PC-3 (cell line): ENCODE measurements at regions not wholly inside any gene's neighbourhood (a gene's known extent, or its start where the extent isn't known, plus 50 kb on each side); places are given as distances from the start of the nearest gene placed in this dataset.

Experiments used
- ATAC-seq: fragments of 200-7000 bp; cut with Tn5 transposase; 2 replicates; pipeline ENCODE4 v1.9.1; 2020; ENCODE audit warnings: mild to moderate bottlenecking, moderate library complexity
- BruUV-seq: library from RNA; stranded (reverse); fragments of 400-500 nt; replicated peaks from 2 replicates; lab custom pipeline; 2021; lab: Mats Ljungman, UMichigan
- CTCF ChIA-PET: fragments of 300-600 bp; sonication (Branson Sonifier 250); formaldehyde crosslinking; loops from one replicate; lab custom pipeline; 2022; ENCODE audit warnings: antibody characterized with exemption; lab: Charles Lee
- POLR2A ChIA-PET: fragments of 300-600 bp; sonication (Branson Sonifier 250); formaldehyde crosslinking; loops from one replicate; lab custom pipeline; 2022; ENCODE audit warnings: antibody characterized with exemption; ENCODE audit not compliant: unreplicated experiment; lab: Charles Lee
- DNase-seq: peaks from one replicate; pipeline ENCODE4 v3.0.0-alpha.2; 2015
- H2AFZ ChIP-seq: fragments of 300-600 bp; sonication (generic); 2 replicates; pipeline ENCODE4 v1.6.0; 2016; ENCODE audit warnings: antibody characterized with exemption, low read length
- H3F3A ChIP-seq: fragments of 300-600 bp; sonication (generic); one replicate; pipeline ENCODE4 v1.6.0; 2017; ENCODE audit warnings: antibody characterized with exemption, low read length, control low read depth, mild to moderate bottlenecking; ENCODE audit not compliant: unreplicated experiment
- H3K27ac ChIP-seq: fragments of 300-600 bp; sonication (generic); 2 replicates; pipeline ENCODE4 v1.5.1; 2016; ENCODE audit warnings: mild to moderate bottlenecking, low read length
- H3K27me3 ChIP-seq: fragments of 300-600 bp; sonication (generic); 2 replicates; pipeline ENCODE4 v1.6.1; 2016; ENCODE audit warnings: low read length, mixed read lengths
- H3K36me3 ChIP-seq: fragments of 300-600 bp; sonication (generic); 2 replicates; pipeline ENCODE4 v1.6.1; 2016; ENCODE audit warnings: low read depth, mixed run types, low read length, mixed read lengths
- H3K4me1 ChIP-seq: fragments of 300-600 bp; sonication (generic); 2 replicates; pipeline ENCODE4 v1.5.1; 2016; ENCODE audit warnings: low read length; ENCODE audit not compliant: insufficient read depth
- H3K4me2 ChIP-seq: fragments of 300-600 bp; sonication (generic); 2 replicates; pipeline ENCODE4 v1.6.0; 2016; ENCODE audit warnings: low read length
- H3K4me3 ChIP-seq: fragments of 300-600 bp; sonication (generic); 2 replicates; pipeline ENCODE4 v1.5.1; 2016; ENCODE audit warnings: mild to moderate bottlenecking, low read length, mixed read lengths
- H3K79me2 ChIP-seq: fragments of 300-600 bp; sonication (generic); 2 replicates; pipeline ENCODE4 v1.6.1; 2017; ENCODE audit warnings: low read length, mixed read lengths
- H3K9ac ChIP-seq: fragments of 300-600 bp; sonication (generic); 2 replicates; pipeline ENCODE4 v1.6.0; 2016; ENCODE audit warnings: mild to moderate bottlenecking, low read length
- H3K9me2 ChIP-seq: fragments of 300-600 bp; sonication (generic); replicated peaks from 2 replicates; pipeline ENCODE4 v1.6.1; 2016; ENCODE audit warnings: mixed run types, low read length, mixed read lengths
- H3K9me3 ChIP-seq: fragments of 300-600 bp; sonication (generic); 2 replicates; pipeline ENCODE4 v1.6.1; 2016; ENCODE audit warnings: low read length, mixed read lengths
- H4K20me1 ChIP-seq: fragments of 300-600 bp; sonication (generic); 2 replicates; pipeline ENCODE4 v1.6.1; 2016; ENCODE audit warnings: low read length, mixed read lengths
- EZH2 ChIP-seq: fragments of 300-600 bp; sonication (generic); IDR thresholded peaks from one replicate; pipeline ENCODE4 v1.6.1; 2017; ENCODE audit warnings: antibody characterized with exemption, mild to moderate bottlenecking, low read length; ENCODE audit not compliant: unreplicated experiment
- EZH2phosphoT487 ChIP-seq: fragments of 300-600 bp; sonication (generic); IDR thresholded peaks from 2 replicates; pipeline ENCODE4 v1.6.1; 2018; ENCODE audit warnings: mild to moderate bottlenecking, antibody characterized with exemption, low read length, borderline replicate concordance
- intact Hi-C: fragments of 100-400 bp; cut with micrococcal nuclease; formaldehyde crosslinking; loops from 2 replicates; pipeline ENCODE4 v1.9.0; 2023
- TF ChIP-seq, protein P1 (sequence below): fragments of 300-600 bp; sonication (generic); conservative IDR thresholded peaks from 2 replicates; pipeline ENCODE4 v1.5.1; 2017; ENCODE audit warnings: antibody characterized with exemption, low read depth, mild to moderate bottlenecking, low read length

GRCh38 chr9:7894231-7894630 is 94.7 kb upstream of the DMAC1 start:
- no peaks in the 10 kb centered on the region for H3K79me2 ChIP-seq
- no peaks in the 10 kb centered on the region for H3K27me3 ChIP-seq
- no TSS peak for BruUV-seq
- no peak for ATAC-seq
- CTCF ChIA-PET, result no interaction called here
- H3K4me1 ChIP-seq, result no peaks in the 10 kb centered on the region
- POLR2A ChIA-PET, result no interaction called here
- H3K9me2 ChIP-seq, result no peaks in the 10 kb centered on the region
- H4K20me1 ChIP-seq, result no peaks in the 10 kb centered on the region
- TF ChIP-seq EZH2phosphoT487 (no peak), EZH2 (no peak)
- TF ChIP-seq, protein P1, sequence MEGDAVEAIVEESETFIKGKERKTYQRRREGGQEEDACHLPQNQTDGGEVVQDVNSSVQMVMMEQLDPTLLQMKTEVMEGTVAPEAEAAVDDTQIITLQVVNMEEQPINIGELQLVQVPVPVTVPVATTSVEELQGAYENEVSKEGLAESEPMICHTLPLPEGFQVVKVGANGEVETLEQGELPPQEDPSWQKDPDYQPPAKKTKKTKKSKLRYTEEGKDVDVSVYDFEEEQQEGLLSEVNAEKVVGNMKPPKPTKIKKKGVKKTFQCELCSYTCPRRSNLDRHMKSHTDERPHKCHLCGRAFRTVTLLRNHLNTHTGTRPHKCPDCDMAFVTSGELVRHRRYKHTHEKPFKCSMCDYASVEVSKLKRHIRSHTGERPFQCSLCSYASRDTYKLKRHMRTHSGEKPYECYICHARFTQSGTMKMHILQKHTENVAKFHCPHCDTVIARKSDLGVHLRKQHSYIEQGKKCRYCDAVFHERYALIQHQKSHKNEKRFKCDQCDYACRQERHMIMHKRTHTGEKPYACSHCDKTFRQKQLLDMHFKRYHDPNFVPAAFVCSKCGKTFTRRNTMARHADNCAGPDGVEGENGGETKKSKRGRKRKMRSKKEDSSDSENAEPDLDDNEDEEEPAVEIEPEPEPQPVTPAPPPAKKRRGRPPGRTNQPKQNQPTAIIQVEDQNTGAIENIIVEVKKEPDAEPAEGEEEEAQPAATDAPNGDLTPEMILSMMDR, result no peak
- intact Hi-C loops, result no loop called here
- no peak overlapping the region for H3K27ac ChIP-seq
- H3F3A ChIP-seq, result no peaks in the 10 kb centered on the region
- no peak for DNase-seq
- H3K4me2 ChIP-seq, result no peak overlapping the region
- H3K9ac ChIP-seq, result no peak overlapping the region
- no peak overlapping the region for H3K4me3 ChIP-seq
- H2AFZ ChIP-seq, result no peak overlapping the region
- no peaks in the 10 kb centered on the region for H3K36me3 ChIP-seq
- H3K9me3 ChIP-seq, result no peaks in the 10 kb centered on the region

DNA sequence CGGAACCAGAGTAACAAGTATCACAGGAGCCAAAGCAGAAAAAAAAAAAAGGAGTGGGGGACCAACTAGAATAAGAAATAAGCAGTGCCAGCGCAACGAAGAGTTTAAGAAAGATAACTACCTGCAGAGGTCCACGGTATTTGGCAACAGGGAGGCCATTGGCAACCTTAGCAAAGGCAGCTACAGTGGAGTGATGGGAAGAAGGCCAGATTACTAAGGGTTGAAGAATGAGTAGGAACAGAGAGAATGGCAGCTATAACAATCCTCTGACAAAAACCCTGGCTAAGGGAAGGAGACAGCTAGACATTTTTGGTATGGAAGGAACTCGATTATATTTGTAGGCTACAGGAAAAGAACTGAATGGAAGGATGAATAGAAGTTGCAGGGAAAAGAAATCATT is 93.4 kb upstream of the DMAC1 start:
- no peaks in the 10 kb centered on the region for H3K9me2 ChIP-seq
- TF ChIP-seq EZH2phosphoT487 (no peak), EZH2 (no peak)
- TF ChIP-seq, protein P1, result no peak
- no TSS peak for BruUV-seq
- no peak for DNase-seq
- no peak overlapping the region for H3K27ac ChIP-seq
- no peak overlapping the region for H3K4me3 ChIP-seq
- H4K20me1 ChIP-seq, result no peaks in the 10 kb centered on the region
- no peaks in the 10 kb centered on the region for H3K27me3 ChIP-seq
- no peaks in the 10 kb centered on the region for H3K9me3 ChIP-seq
- ATAC-seq, result no peak
- H3F3A ChIP-seq, result no peaks in the 10 kb centered on the region
- ChIA-PET POLR2A (no interaction called here), CTCF (no interaction called here)
- H3K4me2 ChIP-seq, result no peak overlapping the region
- intact Hi-C loops, result no loop called here
- H3K4me1 ChIP-seq, result no peaks in the 10 kb centered on the region
- no peak overlapping the region for H3K9ac ChIP-seq
- H3K79me2 ChIP-seq, result no peaks in the 10 kb centered on the region
- no peaks in the 10 kb centered on the region for H3K36me3 ChIP-seq
- no peak overlapping the region for H2AFZ ChIP-seq

- no peak overlapping the region for H3K4me3 ChIP-seq
- no peak for ATAC-seq
- H4K20me1 ChIP-seq, result no peaks in the 10 kb centered on the region
- H3K4me1 ChIP-seq, result no peaks in the 10 kb centered on the region
- BruUV-seq, result no TSS peak
- TF ChIP-seq, protein P1, result no peak
- no peak overlapping the region for H3K4me2 ChIP-seq
- H3K36me3 ChIP-seq, result no peaks in the 10 kb centered on the region
- H3K79me2 ChIP-seq, result no peaks in the 10 kb centered on the region
- DNase-seq, result no peak
- ChIA-PET CTCF (no interaction called here), POLR2A (no interaction called here)
- intact Hi-C loops, result no loop called here
- no peaks in the 10 kb centered on the region for H3K9me2 ChIP-seq
- no peak overlapping the region for H3K27ac ChIP-seq
- H3K9ac ChIP-seq, result no peak overlapping the region
- H2AFZ ChIP-seq, result no peak overlapping the region
- H3K9me3 ChIP-seq, result no peaks in the 10 kb centered on the region
- H3K27me3 ChIP-seq, result no peaks in the 10 kb centered on the region
- no peaks in the 10 kb centered on the region for H3F3A ChIP-seq
These were observed 80.1 kb upstream of the DMAC1 start for GRCh38 chr9:7879551-7880245.
